ENCODE measurements at regions not wholly inside any gene's neighbourhood (a gene's known extent, or its start where the extent isn't known, plus 50 kb on each side); places are given as distances from the start of the nearest gene placed in this dataset.

GRCh38 chr5:139733698-139734538, 61.7 kb upstream of the PSD2 start:
- no peak for DNase-seq

GRCh38 chr5:139734539-139734916, 61.1 kb upstream of the PSD2 start:
- DNase-seq: no peak

- no peak for DNase-seq
Observed at GRCh38 chr5:139738193-139739149, 57.1 kb upstream of the PSD2 start.

GRCh38 chr5:139739150-139739974, 56.2 kb upstream of the PSD2 start:
- DNase-seq: no peak

- DNase-seq: no peak
Observed at GRCh38 chr5:139740138-139740991, 55.2 kb upstream of the PSD2 start.

GRCh38 chr5:139740992-139741672, 54.5 kb upstream of the PSD2 start:
- no peak for DNase-seq

GRCh38 chr5:139741823-139742172, 53.8 kb upstream of the PSD2 start:
- no peak for DNase-seq

- no peak for DNase-seq
Observed at GRCh38 chr5:139742173-139742903, 53.3 kb upstream of the PSD2 start.

GRCh38 chr5:139743001-139743771, 52.4 kb upstream of the PSD2 start:
- no peak for DNase-seq

- no peak for DNase-seq
Observed at GRCh38 chr5:139743804-139744203, 51.8 kb upstream of the PSD2 start.

- DNase-seq: no peak
Observed at GRCh38 chr5:139744471-139745131, 51.0 kb upstream of the PSD2 start.

GRCh38 chr5:139745132-139745799, 50.3 kb upstream of the PSD2 start:
- DNase-seq: no peak

- peak; percentile 24 for DNase-seq
Observed at GRCh38 chr5:139745800-139746690, 49.6 kb upstream of the PSD2 start.

Measured in DMS79 (cell line).